Bronchial epithelial cell (primary cell): ENCODE measurements at regions not wholly inside any gene's neighbourhood (a gene's known extent, or its start where the extent isn't known, plus 50 kb on each side); places are given as distances from the start of the nearest gene placed in this dataset.
A peak's percentile ranks its signal among the peaks of the same experiment; 100 is the strongest.
"Not testable (repeated sequence)": the region's sequence is repeated elsewhere in the genome, so short reads cannot be mapped to it uniquely, and the experiment has no call there.

Source experiments
- DNase-seq: peaks from one replicate; pipeline ENCODE4 v3.0.0-alpha.2; 2010; ENCODE audit warnings: low read depth
- FAIRE-seq: peaks from 2 replicates; lab custom pipeline; 2011; peaks lifted over from hg19 to GRCh38; lab: Jason Lieb, UNC
- H3K27me3 ChIP-seq: 2 replicates; pipeline ENCODE4 v1.5.1; 2011; ENCODE audit warnings: low read length; ENCODE audit not compliant: control insufficient read depth, insufficient read depth
- H3K36me3 ChIP-seq: 2 replicates; pipeline ENCODE4 v1.5.1; 2011; ENCODE audit warnings: low read length; ENCODE audit not compliant: control insufficient read depth, insufficient read depth
- H3K4me3 ChIP-seq: 2 replicates; pipeline ENCODE4 v1.5.1; 2011; ENCODE audit warnings: mild to moderate bottlenecking, low read depth, low read length, control low read depth
- CTCF ChIP-seq: IDR thresholded peaks from 2 replicates; pipeline ENCODE4 v1.5.1; 2011; ENCODE audit warnings: mild to moderate bottlenecking, moderate library complexity, low read length, control low read depth, inconsistent platforms; ENCODE audit not compliant: insufficient read depth, severe bottlenecking

DNA sequence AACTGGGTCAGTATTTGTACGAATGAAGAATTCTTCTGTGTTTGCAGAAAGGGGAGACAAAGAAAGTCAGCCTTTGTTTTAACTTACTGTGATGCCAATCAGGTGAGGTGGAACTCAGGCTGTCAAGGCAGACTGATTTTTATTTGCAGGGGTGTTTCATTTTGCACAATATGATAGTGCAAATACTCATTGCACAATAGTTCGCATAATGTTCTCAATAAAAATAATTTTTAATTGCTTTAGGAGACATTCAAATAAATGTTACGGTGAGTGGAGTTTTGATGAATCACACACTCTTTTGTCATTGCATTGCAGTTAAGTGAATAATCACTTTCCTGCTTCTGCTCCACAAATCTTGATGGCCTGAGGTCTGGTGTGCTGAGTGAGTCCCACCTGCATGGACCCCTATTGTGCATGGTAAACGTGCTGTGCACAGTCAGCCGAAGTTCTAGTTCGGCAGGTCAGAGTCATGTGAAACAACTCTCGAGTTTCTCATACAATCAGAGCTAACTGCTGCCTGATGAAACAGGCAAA is 141.3 kb upstream of the FZD8 start:
- no peaks in the 10 kb centered on the region for H3K36me3 ChIP-seq
- no peaks in the 10 kb centered on the region for H3K27me3 ChIP-seq
- H3K4me3 ChIP-seq, result no peak overlapping the region
- no peak for TF ChIP-seq CTCF
- DNase-seq (peak; percentile 93), FAIRE-seq (no peak)

DNA sequence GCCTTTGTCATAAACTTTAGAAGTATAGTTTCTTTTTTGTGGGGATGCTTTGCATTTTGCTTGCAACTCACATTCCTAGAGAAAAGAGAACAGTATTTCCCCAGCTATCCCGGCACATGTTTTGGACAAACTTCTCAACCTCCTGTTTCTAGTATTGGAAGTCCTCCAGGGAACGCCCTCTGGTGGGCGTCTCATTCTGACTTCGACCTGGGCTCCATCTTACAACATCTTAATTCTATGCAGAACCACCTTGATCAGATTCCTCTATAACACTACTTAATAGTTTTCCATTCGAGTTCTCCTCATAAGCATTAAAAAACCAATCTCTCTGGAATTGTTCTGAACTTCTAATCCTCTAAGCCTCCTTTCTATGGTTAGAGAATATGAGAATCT is 139.5 kb upstream of the FZD8 start:
- DNase-seq (peak; percentile 29), FAIRE-seq (no peak)
- H3K27me3 ChIP-seq, result no peaks in the 10 kb centered on the region
- H3K36me3 ChIP-seq, result no peaks in the 10 kb centered on the region
- TF ChIP-seq CTCF, result peak; percentile 6
- no peak overlapping the region for H3K4me3 ChIP-seq

GRCh38 chr10:35780970-35781642 is 139.0 kb upstream of the FZD8 start:
- no peak overlapping the region for H3K4me3 ChIP-seq
- TF ChIP-seq CTCF, result peak; percentile 32
- H3K36me3 ChIP-seq, result no peaks in the 10 kb centered on the region
- DNase-seq (peak; percentile 49), FAIRE-seq (no peak)
- no peaks in the 10 kb centered on the region for H3K27me3 ChIP-seq

DNA sequence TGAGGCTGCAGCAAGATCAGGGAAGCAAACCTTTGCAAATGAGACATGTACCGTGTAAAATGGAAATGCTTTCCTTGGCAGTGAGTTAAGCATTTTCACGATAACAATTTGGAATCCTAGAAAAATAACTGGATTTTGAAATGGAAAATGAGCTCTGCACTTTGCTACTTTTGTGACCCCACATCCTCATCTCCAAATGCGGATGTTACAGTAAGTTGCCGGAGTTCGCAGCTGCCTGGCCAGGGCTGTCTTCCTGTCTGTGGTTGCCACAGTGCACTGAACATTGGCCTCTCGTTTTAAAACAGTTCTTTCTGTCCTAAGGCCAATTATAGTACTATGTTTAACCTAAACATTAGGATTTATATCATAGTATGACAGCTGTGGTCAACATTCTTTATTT is 136.2 kb upstream of the FZD8 start:
- Histone ChIP-seq H3K27me3 (no peaks in the 10 kb centered on the region), H3K36me3 (no peaks in the 10 kb centered on the region), H3K4me3 (no peak overlapping the region)
- DNase-seq, result no peak
- TF ChIP-seq CTCF, result no peak
- FAIRE-seq, result no peak

DNA sequence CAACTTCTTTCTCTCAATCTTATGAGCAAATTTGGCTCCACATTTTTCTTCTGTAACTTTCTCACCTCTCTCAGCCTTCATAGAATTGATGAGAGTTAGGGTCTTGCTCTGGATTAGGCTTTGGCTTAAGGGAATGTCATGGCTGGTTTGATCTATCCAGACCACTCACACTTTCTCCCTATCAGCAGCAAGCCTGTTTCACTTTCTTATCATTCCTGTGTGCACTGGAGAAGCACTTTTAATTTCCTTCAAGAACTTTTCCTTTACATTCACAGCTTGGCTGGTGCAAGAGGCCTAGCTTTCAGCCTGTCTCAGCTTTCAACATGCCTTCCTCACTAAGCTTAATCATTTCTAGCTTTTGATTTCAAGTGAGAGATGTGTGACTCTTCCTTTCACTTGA is 134.5 kb upstream of the FZD8 start:
- not testable (repeated sequence) for H3K36me3 ChIP-seq, FAIRE-seq, DNase-seq, H3K4me3 ChIP-seq, H3K27me3 ChIP-seq

DNA sequence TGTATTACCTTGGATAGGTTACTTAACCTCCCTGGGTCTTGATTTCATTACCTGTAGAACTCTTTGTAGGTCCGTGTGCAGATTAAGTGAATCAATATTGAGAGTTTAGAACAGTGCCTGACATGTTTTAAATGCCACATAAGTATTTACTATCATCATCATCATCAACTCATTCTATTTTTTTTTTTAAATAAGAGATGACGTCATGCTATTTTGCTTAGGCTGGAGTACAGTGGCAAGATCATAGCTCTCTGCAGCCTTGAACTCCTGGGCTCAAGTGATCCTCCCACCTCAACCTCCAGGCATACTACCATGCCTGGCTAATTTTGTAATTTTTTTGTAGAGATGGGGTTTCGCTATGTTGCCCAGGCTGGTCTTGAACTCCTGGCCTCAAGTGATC is 132.0 kb upstream of the FZD8 start:
- no peak for TF ChIP-seq CTCF
- FAIRE-seq, result no peak
- H3K27me3 ChIP-seq, result no peaks in the 10 kb centered on the region

More for the DNA sequence above, 132.0 kb upstream of the FZD8 start:
- no peaks in the 10 kb centered on the region for H3K36me3 ChIP-seq
- H3K4me3 ChIP-seq, result no peak overlapping the region
- DNase-seq, result no peak
